Brain microvascular endothelial cell (primary cell): ENCODE measurements at regions not wholly inside any gene's neighbourhood (a gene's known extent, or its start where the extent isn't known, plus 50 kb on each side); places are given as distances from the start of the nearest gene placed in this dataset.

Experiments used
- DNase-seq: peaks from one replicate; pipeline ENCODE4 v3.0.0-alpha.2; 2020
- H3K27ac ChIP-seq: fragments of 250-450 bp; sonication (Bioruptor Pico); 2 replicates; pipeline ENCODE4 v1.5.1; 2020; ENCODE audit warnings: mild to moderate bottlenecking, moderate library complexity
- H3K27me3 ChIP-seq: fragments of 250-450 bp; sonication (Bioruptor Pico); replicated peaks from 2 replicates; pipeline ENCODE4 v1.5.1; 2020; ENCODE audit warnings: mild to moderate bottlenecking
- H3K36me3 ChIP-seq: fragments of 250-450 bp; sonication (Bioruptor Pico); replicated peaks from 2 replicates; pipeline ENCODE4 v1.5.1; 2020; ENCODE audit warnings: mild to moderate bottlenecking
- H3K4me3 ChIP-seq: 2 replicates; pipeline ENCODE4 v1.5.1; 2011; ENCODE audit warnings: low read depth, mild to moderate bottlenecking, control low read depth, low read length, moderate library complexity
- CTCF ChIP-seq: IDR thresholded peaks from 2 replicates; pipeline ENCODE4 v1.5.1; 2011; ENCODE audit warnings: low read depth, mild to moderate bottlenecking, moderate library complexity, low read length, control low read depth, inconsistent platforms; ENCODE audit errors: missing control alignments
- in situ Hi-C: cut with HindIII; loops from 2 replicates; pipeline ENCODE4 v1.10.0; 2017; ENCODE audit warnings: low sequenced_read_pairs, low pct_ligation_motif_present

- Histone ChIP-seq H3K36me3 (no peaks in the 10 kb centered on the region), H3K27me3 (no peaks in the 10 kb centered on the region), H3K27ac (no peak overlapping the region), H3K4me3 (no peak overlapping the region)
- DNase-seq, result no peak
- in situ Hi-C loops, result no loop called here
- no peak for TF ChIP-seq CTCF
These were observed 362.6 kb downstream of the TOX3 start for GRCh38 chr16:52184336-52184735.

GRCh38 chr16:52182840-52183239 lies 364.1 kb downstream of the TOX3 start:
- in situ Hi-C loops, result no loop called here
- Histone ChIP-seq H3K27me3 (no peaks in the 10 kb centered on the region), H3K36me3 (no peaks in the 10 kb centered on the region), H3K27ac (no peak overlapping the region), H3K4me3 (no peak overlapping the region)
- DNase-seq, result no peak
- TF ChIP-seq CTCF, result no peak

GRCh38 chr16:52174168-52174567 lies 372.8 kb downstream of the TOX3 start:
- no peak overlapping the region for H3K27ac ChIP-seq
- no peak overlapping the region for H3K4me3 ChIP-seq
- TF ChIP-seq CTCF, result no peak
- H3K27me3 ChIP-seq, result no peaks in the 10 kb centered on the region
- in situ Hi-C loops, result no loop called here
- DNase-seq, result no peak
- H3K36me3 ChIP-seq, result no peaks in the 10 kb centered on the region

GRCh38 chr16:52171481-52171880 lies 375.5 kb downstream of the TOX3 start:
- Histone ChIP-seq H3K4me3 (no peak overlapping the region), H3K36me3 (no peaks in the 10 kb centered on the region), H3K27ac (no peak overlapping the region), H3K27me3 (no peaks in the 10 kb centered on the region)
- TF ChIP-seq CTCF, result no peak
- DNase-seq, result no peak
- in situ Hi-C loops, result no loop called here

- in situ Hi-C loops, result no loop called here
- TF ChIP-seq CTCF, result no peak
- Histone ChIP-seq H3K36me3 (no peaks in the 10 kb centered on the region), H3K27me3 (no peaks in the 10 kb centered on the region), H3K27ac (no peak overlapping the region), H3K4me3 (no peak overlapping the region)
- no peak for DNase-seq
These were observed 379.6 kb downstream of the TOX3 start for GRCh38 chr16:52167328-52167727.

- no peak overlapping the region for H3K4me3 ChIP-seq
- H3K27me3 ChIP-seq, result no peaks in the 10 kb centered on the region
- no peak for TF ChIP-seq CTCF
- H3K27ac ChIP-seq, result no peak overlapping the region
- H3K36me3 ChIP-seq, result no peaks in the 10 kb centered on the region
- no peak for DNase-seq
- in situ Hi-C loops, result no loop called here
These were observed 381.0 kb downstream of the TOX3 start for GRCh38 chr16:52165961-52166360.
